ENCODE measurements at regions not wholly inside any gene's neighbourhood (a gene's known extent, or its start where the extent isn't known, plus 50 kb on each side); places are given as distances from the start of the nearest gene placed in this dataset.

DNA sequence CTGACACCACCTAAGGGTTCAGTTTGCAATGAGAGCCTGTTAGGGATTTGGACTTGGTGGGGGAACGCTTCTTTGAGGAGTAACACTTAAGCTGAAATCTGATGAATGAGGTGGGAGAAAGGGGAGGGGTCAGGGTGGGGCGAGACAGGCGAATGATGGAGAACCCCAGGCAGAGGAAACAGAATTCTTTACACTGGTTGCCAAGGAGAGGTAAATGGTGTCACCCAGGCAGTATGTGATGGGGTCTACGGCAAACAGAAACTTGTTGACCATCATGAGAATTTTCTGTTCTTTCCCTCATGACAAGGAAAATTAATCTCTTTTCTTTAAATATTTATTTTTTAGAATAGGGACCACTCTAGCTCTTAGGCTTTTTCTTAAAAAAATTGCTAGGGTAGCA, 157.2 kb upstream of the MITF start:
- CTCF ChIA-PET, result no interaction called here
- Histone ChIP-seq H3K4me1 (ENCODE audit: control insufficient read depth, insufficient read depth, low read length) (no peaks in the 10 kb centered on the region), H3K36me3 (ENCODE audit: control insufficient read depth in 2 of 2, insufficient read depth in 2 of 2, low read length in 1 of 2) (no peaks in the 10 kb centered on the region), H2AFZ (ENCODE audit: control insufficient read depth, low read depth, low read length) (no peak overlapping the region), H3K27me3 (replicated peaks in 1 of 2; ENCODE audit: control insufficient read depth in 2 of 2, insufficient read depth in 2 of 2, low read length in 1 of 2) (no peaks in the 10 kb centered on the region), H4K20me1 (ENCODE audit: control insufficient read depth, insufficient read depth) (no peaks in the 10 kb centered on the region), H3K4me3 (no peak overlapping the region), H3K9me3 (replicated peaks; ENCODE audit: control insufficient read depth, insufficient read depth, low read length) (no peaks in the 10 kb centered on the region; the same call in 2 of the 3 replicates), H3K79me2 (ENCODE audit: control insufficient read depth, insufficient read depth, low read length) (no peaks in the 10 kb centered on the region), H3K4me2 (ENCODE audit: control insufficient read depth, insufficient read depth) (no peak overlapping the region), H3K9ac (ENCODE audit: control insufficient read depth, insufficient read depth, low read length) (no peak overlapping the region), H3K27ac (ENCODE audit: control insufficient read depth, insufficient read depth) (no peak overlapping the region)
- DNase-seq (ENCODE audit: low read depth, low spot score) (no peak), FAIRE-seq (no peak), ATAC-seq (no peak)
- RAD21 ChIA-PET (ENCODE audit: unreplicated experiment), result no interaction called here
- SMC1A ChIA-PET (ENCODE audit: uncharacterized antibody, unreplicated experiment), result interaction anchor here (1.5 kb wide), 1 partner anchor 19 kb away, joined by 3 read pairs; no protein-coding TSS in a partner anchor
- in situ Hi-C loops (cut with MboI), result no loop called here
- intact Hi-C loops (cut with micrococcal nuclease; ENCODE audit: unreplicated experiment), result no loop called here
- BruUV-seq (replicated peaks), result no TSS peak
- TF ChIP-seq ATF3 (IDR thresholded peaks at IDR 0.05; ENCODE audit: borderline replicate concordance, extremely low read depth, low read depth, low read length) (no peak), BCL3 (IDR thresholded peaks at IDR 0.05; ENCODE audit: borderline replicate concordance, insufficient read depth, low read depth, low read length, poor library complexity, severe bottlenecking) (no peak), BMI1 (IDR thresholded peaks at IDR 0.05; ENCODE audit: borderline replicate concordance) (no peak), KAT2A (conservative IDR thresholded peaks at IDR 0.05; ENCODE audit: control insufficient read depth, low read depth, low read length) (no peak), LARP7 (IDR thresholded peaks at IDR 0.05) (no peak), NFIC (IDR thresholded peaks at IDR 0.05; ENCODE audit: low read depth, low read length) (no peak), YY1 (IDR thresholded peaks at IDR 0.05; ENCODE audit: low read depth, low read length) (no peak), SMARCA5 (IDR thresholded peaks at IDR 0.05) (no peak), RELA (IDR thresholded peaks at IDR 0.05; ENCODE audit: borderline replicate concordance, partially characterized antibody) (no peak), SREBF1 (IDR thresholded peaks at IDR 0.05; ENCODE audit: low read length) (no peak)
- TF ChIP-seq, protein P1, sequence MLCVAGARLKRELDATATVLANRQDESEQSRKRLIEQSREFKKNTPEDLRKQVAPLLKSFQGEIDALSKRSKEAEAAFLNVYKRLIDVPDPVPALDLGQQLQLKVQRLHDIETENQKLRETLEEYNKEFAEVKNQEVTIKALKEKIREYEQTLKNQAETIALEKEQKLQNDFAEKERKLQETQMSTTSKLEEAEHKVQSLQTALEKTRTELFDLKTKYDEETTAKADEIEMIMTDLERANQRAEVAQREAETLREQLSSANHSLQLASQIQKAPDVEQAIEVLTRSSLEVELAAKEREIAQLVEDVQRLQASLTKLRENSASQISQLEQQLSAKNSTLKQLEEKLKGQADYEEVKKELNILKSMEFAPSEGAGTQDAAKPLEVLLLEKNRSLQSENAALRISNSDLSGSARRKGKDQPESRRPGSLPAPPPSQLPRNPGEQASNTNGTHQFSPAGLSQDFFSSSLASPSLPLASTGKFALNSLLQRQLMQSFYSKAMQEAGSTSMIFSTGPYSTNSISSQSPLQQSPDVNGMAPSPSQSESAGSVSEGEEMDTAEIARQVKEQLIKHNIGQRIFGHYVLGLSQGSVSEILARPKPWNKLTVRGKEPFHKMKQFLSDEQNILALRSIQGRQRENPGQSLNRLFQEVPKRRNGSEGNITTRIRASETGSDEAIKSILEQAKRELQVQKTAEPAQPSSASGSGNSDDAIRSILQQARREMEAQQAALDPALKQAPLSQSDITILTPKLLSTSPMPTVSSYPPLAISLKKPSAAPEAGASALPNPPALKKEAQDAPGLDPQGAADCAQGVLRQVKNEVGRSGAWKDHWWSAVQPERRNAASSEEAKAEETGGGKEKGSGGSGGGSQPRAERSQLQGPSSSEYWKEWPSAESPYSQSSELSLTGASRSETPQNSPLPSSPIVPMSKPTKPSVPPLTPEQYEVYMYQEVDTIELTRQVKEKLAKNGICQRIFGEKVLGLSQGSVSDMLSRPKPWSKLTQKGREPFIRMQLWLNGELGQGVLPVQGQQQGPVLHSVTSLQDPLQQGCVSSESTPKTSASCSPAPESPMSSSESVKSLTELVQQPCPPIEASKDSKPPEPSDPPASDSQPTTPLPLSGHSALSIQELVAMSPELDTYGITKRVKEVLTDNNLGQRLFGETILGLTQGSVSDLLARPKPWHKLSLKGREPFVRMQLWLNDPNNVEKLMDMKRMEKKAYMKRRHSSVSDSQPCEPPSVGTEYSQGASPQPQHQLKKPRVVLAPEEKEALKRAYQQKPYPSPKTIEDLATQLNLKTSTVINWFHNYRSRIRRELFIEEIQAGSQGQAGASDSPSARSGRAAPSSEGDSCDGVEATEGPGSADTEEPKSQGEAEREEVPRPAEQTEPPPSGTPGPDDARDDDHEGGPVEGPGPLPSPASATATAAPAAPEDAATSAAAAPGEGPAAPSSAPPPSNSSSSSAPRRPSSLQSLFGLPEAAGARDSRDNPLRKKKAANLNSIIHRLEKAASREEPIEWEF (IDR thresholded peaks at IDR 0.05; ENCODE audit: insufficient replicate concordance, low read depth, low read length), result no peak
- POLR2A ChIA-PET, result no interaction called here
- 24% methylated on average over 4 of the region's 4 CpGs for WGBS (ENCODE audit: insufficient coverage, insufficient replicate concordance, low lambda C conversion rate, missing lambda C conversion rate)
